ENCODE measurements at regions not wholly inside any gene's neighbourhood (a gene's known extent, or its start where the extent isn't known, plus 50 kb on each side); places are given as distances from the start of the nearest gene placed in this dataset.

DNA sequence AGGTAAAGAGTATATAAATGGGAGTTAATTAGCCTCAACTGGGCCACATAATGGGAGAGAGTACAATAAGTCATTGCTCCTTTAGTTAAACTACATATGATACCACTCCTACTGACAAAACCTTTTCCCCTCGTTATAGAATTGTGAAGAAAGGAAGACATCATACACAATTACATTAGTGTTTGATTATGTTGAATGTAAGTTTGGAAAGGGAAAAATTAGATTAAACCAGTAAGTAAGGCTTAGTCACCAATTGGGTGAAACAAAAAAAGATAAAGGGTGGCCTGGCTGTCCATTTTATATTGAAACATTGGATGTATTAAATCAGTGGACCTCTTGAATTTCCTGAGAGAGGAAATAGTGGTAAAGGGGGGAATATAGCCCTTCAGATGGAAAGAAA is 464.3 kb upstream of the PAPPA start:
- dilution Hi-C loops (cut with MboI; ENCODE audit: extremely low pct_ligation_motif_present, low sequenced_read_pairs) = no loop called here
- Histone ChIP-seq H4K20me1 (ENCODE audit: control insufficient read depth, extremely low read depth, insufficient read depth, low read length) (no peaks in the 10 kb centered on the region), H2AFZ (ENCODE audit: control insufficient read depth, low read length) (no peak overlapping the region), H3K36me3 (ENCODE audit: control insufficient read depth in 2 of 2, extremely low read depth in 1 of 2, insufficient read depth in 2 of 2, low read length in 2 of 2) (no peaks in the 10 kb centered on the region), H3K4me3 (ENCODE audit: control insufficient read depth in 2 of 3, extremely low read depth in 1 of 3, insufficient read depth in 2 of 3, low read depth in 1 of 3, low read length in 3 of 3) (no peak overlapping the region), H3K4me1 (ENCODE audit: control insufficient read depth, extremely low read depth, insufficient read depth, low read length) (peaks cover 20% of the 10 kb centered on the region), H3K27me3 (ENCODE audit: control insufficient read depth, extremely low read depth, insufficient read depth, low read length) (no peaks in the 10 kb centered on the region), H3K9me1 (ENCODE audit: control insufficient read depth, extremely low read depth, insufficient read depth, low read length) (no peaks in the 10 kb centered on the region), H3K9me3 (ENCODE audit: control insufficient read depth, low read depth, low read length) (no peaks in the 10 kb centered on the region), H3K4me2 (ENCODE audit: control insufficient read depth, extremely low read depth, insufficient read depth, low read depth, low read length) (no peak overlapping the region), H3K79me2 (ENCODE audit: control insufficient read depth, insufficient read depth, low read length) (no peaks in the 10 kb centered on the region), H3K9ac (ENCODE audit: control insufficient read depth, extremely low read depth, insufficient read depth, low read length) (no peak overlapping the region), H3K27ac (ENCODE audit: control insufficient read depth, insufficient read depth, low read length) (no peak overlapping the region)
- no peak for FAIRE-seq
- DNase-seq (ENCODE audit: low read depth, low spot score) = no peak
- no peak for TF ChIP-seq EZH2 (IDR thresholded peaks at IDR 0.05; ENCODE audit: low read length)
- TF ChIP-seq, protein P1, sequence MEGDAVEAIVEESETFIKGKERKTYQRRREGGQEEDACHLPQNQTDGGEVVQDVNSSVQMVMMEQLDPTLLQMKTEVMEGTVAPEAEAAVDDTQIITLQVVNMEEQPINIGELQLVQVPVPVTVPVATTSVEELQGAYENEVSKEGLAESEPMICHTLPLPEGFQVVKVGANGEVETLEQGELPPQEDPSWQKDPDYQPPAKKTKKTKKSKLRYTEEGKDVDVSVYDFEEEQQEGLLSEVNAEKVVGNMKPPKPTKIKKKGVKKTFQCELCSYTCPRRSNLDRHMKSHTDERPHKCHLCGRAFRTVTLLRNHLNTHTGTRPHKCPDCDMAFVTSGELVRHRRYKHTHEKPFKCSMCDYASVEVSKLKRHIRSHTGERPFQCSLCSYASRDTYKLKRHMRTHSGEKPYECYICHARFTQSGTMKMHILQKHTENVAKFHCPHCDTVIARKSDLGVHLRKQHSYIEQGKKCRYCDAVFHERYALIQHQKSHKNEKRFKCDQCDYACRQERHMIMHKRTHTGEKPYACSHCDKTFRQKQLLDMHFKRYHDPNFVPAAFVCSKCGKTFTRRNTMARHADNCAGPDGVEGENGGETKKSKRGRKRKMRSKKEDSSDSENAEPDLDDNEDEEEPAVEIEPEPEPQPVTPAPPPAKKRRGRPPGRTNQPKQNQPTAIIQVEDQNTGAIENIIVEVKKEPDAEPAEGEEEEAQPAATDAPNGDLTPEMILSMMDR (optimal IDR thresholded peaks at IDR 0.05 in 1 of 3, IDR thresholded peaks at IDR 0.05 in 1 of 3, conservative IDR thresholded peaks at IDR 0.05 in 1 of 3; ENCODE audit: extremely low read depth in 1 of 3, insufficient read depth in 2 of 3, low read length in 3 of 3) = no peak

- no peak overlapping the region for H3K4me3 ChIP-seq (ENCODE audit: control insufficient read depth in 2 of 3, extremely low read depth in 1 of 3, insufficient read depth in 2 of 3, low read depth in 1 of 3, low read length in 3 of 3)
- H3K36me3 ChIP-seq (ENCODE audit: control insufficient read depth in 2 of 2, extremely low read depth in 1 of 2, insufficient read depth in 2 of 2, low read length in 2 of 2) = no peaks in the 10 kb centered on the region
- peak overlapping the region; percentile 44 for H3K4me2 ChIP-seq (ENCODE audit: control insufficient read depth, extremely low read depth, insufficient read depth, low read depth, low read length)
- TF ChIP-seq EZH2 (IDR thresholded peaks at IDR 0.05; ENCODE audit: low read length) = no peak
- TF ChIP-seq, protein P1 (optimal IDR thresholded peaks at IDR 0.05 in 1 of 3, IDR thresholded peaks at IDR 0.05 in 1 of 3, conservative IDR thresholded peaks at IDR 0.05 in 1 of 3; ENCODE audit: extremely low read depth in 1 of 3, insufficient read depth in 2 of 3, low read length in 3 of 3) = no peak
- H3K27me3 ChIP-seq (ENCODE audit: control insufficient read depth, extremely low read depth, insufficient read depth, low read length) = no peaks in the 10 kb centered on the region
- no peaks in the 10 kb centered on the region for H3K9me3 ChIP-seq (ENCODE audit: control insufficient read depth, low read depth, low read length)
- H3K9ac ChIP-seq (ENCODE audit: control insufficient read depth, extremely low read depth, insufficient read depth, low read length) = peak overlapping the region; percentile 48
- H3K9me1 ChIP-seq (ENCODE audit: control insufficient read depth, extremely low read depth, insufficient read depth, low read length) = no peaks in the 10 kb centered on the region
- H4K20me1 ChIP-seq (ENCODE audit: control insufficient read depth, extremely low read depth, insufficient read depth, low read length) = no peaks in the 10 kb centered on the region
- peaks cover 20% of the 10 kb centered on the region for H3K4me1 ChIP-seq (ENCODE audit: control insufficient read depth, extremely low read depth, insufficient read depth, low read length)
- H3K27ac ChIP-seq (ENCODE audit: control insufficient read depth, insufficient read depth, low read length) = peak overlapping the region; percentile 82
- peak; percentile 77 for DNase-seq (ENCODE audit: low read depth, low spot score)
- dilution Hi-C loops (cut with MboI; ENCODE audit: extremely low pct_ligation_motif_present, low sequenced_read_pairs) = no loop called here
- H2AFZ ChIP-seq (ENCODE audit: control insufficient read depth, low read length) = no peak overlapping the region
- H3K79me2 ChIP-seq (ENCODE audit: control insufficient read depth, insufficient read depth, low read length) = no peaks in the 10 kb centered on the region
- no peak for FAIRE-seq
Measured at GRCh38 chr9:115690786-115691496, 462.6 kb upstream of the PAPPA start.
